GM12874 (cell line): ENCODE measurements at regions not wholly inside any gene's neighbourhood (a gene's known extent, or its start where the extent isn't known, plus 50 kb on each side); places are given as distances from the start of the nearest gene placed in this dataset.

Source experiments
- TF ChIP-seq, protein P1 (sequence below): IDR thresholded peaks from 2 replicates; pipeline ENCODE4 v1.5.1; 2011; ENCODE audit warnings: low read depth, mild to moderate bottlenecking, control low read depth, low read length, moderate library complexity; ENCODE audit not compliant: insufficient read depth

DNA sequence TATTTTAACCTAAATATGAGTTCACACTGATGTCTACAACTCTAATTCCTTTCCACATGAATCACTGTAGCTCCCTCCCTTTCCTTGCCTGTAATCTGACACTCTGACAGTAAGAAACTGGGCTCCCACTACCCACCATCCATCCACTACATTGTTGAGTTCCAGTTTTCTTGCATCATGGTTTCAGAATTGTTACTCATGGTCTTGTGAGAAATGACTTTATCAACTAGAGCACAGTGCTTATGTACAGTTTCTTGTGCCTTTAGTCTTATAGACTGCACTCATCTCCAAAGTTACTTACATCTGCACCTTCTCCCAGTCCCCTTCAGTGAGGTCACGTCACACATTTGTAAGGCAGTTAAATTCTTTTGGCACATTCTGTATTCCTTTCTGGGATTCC, 78.6 kb downstream of the RTL6 start:
- TF ChIP-seq, protein P1, sequence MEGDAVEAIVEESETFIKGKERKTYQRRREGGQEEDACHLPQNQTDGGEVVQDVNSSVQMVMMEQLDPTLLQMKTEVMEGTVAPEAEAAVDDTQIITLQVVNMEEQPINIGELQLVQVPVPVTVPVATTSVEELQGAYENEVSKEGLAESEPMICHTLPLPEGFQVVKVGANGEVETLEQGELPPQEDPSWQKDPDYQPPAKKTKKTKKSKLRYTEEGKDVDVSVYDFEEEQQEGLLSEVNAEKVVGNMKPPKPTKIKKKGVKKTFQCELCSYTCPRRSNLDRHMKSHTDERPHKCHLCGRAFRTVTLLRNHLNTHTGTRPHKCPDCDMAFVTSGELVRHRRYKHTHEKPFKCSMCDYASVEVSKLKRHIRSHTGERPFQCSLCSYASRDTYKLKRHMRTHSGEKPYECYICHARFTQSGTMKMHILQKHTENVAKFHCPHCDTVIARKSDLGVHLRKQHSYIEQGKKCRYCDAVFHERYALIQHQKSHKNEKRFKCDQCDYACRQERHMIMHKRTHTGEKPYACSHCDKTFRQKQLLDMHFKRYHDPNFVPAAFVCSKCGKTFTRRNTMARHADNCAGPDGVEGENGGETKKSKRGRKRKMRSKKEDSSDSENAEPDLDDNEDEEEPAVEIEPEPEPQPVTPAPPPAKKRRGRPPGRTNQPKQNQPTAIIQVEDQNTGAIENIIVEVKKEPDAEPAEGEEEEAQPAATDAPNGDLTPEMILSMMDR: no peak

DNA sequence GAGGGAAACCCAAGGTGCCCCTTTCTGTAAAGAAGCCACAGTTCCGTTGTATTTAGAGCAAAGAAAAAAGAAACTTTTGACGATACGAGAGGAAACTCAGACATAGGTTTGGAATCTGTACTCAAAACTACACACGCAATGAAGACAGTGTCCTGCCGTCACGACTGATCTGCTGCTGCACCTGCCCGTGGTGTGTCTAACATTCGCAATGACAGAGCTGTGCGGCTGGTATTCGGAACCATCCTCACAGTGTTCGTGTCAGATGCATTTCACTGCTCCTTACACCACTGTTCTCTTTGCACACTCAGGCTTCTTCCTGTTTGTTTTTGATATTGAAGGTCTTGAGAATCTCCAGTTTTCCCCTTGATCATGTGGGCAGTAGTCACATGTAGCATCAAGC, 84.8 kb downstream of the RTL6 start:
- TF ChIP-seq, protein P1: no peak

DNA sequence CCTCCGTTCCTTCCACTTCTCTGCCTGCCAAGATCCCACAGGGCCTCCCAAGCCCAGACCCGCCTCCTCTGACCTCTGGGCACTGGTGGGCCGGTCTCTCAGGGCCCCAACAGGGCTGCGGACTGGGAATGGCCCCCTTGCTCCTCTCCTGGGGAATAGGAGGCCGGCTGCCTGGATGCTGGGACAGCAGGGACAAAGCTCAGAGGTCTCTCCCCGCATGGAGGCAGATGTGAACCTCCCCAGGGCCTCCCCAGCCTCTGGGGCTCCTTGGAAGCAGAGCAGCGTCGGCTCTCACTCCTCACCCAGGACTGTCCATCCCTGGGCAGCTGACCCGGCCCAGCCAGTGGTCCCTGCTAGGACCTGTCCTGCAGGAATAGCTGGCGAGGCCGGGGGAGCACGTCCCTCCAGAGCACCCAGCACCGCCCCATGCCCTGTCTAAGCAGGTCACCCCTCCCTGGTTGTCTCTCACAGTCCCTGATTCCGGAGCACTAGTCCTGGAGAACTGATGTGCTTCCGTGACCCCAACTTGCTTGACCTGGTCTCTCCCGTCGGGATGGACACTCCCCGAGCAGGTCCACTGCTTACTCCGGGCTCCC, 85.8 kb downstream of the RTL6 start:
- TF ChIP-seq, protein P1: no peak

DNA sequence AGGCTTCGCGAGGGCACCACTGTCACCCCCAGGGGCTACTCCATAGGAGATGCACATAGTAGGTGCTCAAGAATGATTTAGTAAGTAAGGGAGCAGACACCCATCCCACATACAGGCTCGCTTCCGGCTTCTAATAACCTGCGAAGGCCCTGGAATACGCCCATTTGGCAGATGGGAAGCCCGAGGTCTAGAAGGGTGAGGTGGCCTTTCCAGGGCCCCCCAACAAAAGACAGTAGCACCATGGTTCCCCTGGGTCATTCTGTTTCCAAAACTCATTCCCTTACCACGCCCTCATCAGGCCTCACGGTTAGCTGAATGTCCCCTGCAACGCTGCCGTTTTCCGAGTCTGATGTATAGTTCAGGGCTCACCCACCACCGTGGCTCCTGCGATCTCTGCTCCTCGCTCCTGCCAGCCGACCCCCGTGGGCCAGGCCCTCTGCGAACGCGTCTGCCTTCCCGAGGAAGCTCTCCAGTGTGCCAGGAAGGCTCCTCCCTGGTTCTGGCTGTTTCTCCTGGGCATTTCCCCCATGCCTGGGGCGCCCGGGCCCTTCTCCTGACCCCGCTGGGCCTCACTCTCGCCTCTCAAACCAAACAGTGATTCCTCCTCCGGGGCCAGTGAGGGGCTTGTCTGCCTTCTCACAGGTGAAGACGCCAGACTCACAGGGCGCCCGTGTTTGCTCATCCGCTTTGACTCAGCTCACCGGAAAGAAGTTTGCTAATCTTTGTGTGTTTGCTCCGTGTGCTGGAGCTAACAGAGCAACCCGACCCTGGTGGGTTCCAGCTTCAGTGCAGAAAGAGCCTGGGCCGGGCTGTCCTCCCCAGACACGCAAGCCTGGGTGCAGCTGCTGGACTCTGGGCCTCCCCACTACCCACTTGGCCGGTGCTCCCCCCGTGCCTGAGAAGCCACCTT, 86.6 kb downstream of the RTL6 start:
- TF ChIP-seq, protein P1: no peak

DNA sequence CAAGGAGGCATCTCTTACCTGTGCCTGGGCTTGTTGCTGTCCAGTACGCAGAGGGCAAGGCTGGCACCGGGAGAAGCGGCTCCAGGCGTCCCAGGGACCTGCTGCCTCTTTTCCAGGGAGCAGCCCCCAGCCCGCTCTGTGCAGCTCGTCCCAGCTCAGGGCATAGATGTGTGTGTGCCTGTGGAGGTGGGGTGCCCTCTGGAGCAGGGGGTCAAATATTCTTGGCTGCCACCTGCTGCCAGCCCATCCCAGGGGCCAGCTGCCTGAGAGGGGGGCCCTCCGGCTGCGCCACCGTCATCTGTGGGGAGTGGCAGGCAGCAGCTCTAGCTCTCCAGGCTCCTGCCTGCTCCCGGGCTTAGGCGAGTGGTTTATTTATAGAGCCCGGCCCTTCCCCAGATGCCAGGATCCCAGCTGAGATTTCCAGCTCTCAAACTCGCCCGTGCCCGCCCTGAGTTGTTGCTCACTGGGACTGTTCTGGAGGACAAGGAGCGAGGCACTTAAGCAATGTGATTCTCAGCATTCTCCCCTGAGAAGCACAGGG, 87.5 kb downstream of the RTL6 start:
- TF ChIP-seq, protein P1: no peak

DNA sequence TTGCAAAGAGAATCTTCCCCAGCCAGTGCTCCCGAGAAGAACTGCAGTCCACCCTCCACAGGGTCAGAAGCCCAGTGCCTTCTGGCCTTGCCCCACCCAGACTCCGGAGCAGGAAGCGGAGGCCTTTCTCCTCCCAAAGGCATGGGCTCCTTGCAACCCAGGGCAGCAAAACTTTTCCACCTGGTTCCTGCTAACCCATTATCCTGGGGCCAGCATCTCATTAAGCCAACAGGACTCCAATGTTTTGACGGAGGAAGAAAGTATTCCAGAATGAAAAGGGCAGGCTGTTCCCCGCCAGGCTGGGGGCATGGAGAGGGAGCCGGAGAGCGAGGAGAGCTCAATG, 88.1 kb downstream of the RTL6 start:
- TF ChIP-seq, protein P1: no peak

DNA sequence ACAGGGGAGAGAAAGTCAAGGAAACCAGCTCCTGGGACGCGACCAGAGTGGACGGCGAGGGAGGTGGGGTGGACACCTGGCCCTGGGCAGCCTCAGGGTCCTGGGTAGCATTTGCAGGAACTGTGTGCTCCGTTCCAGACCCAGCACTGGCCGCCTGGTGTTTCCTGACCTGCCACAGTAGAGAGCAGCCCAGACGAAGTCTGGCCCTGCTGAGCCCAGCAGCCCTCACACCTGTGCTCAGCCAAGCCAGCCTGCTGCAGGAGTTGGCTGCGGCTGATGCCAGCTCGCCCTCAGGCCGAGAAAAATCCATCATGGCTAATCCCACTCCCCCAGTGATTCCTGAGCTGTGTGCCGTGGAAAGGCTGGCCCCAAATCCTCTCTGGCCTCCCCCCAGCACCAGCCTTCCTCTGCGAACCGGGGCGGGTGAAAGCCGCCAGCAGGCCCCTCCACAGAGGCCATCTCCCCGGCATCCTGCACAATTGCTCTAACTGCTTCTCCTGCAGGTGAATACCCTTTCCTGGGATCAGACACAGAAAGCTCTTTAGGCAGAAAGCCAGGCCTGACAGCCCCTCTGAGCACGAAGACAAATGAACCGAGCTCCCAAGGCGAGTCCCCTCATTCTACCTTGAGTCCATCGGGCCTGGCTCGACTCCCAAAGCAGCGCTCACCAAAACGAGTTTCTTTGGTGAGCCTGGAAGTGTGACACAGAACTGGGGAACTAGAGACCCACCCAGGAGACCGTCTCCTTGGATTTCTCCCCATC, 88.6 kb downstream of the RTL6 start:
- TF ChIP-seq, protein P1: no peak
